SK-N-SH (cell line): ENCODE measurements at regions not wholly inside any gene's neighbourhood (a gene's known extent, or its start where the extent isn't known, plus 50 kb on each side); places are given as distances from the start of the nearest gene placed in this dataset.

Source experiments
- CTCF ChIA-PET: fragments of 300-600, 350-600 bp; formaldehyde crosslinking; extraction: SDS; loops from one replicate; lab custom pipeline; 2021; lab: Yijun Ruan, JAX
- POLR2A ChIA-PET: fragments of 350-600 bp; sonication (Branson Sonifier 250); formaldehyde crosslinking; extraction: SDS; loops from one replicate; lab custom pipeline; 2020; ENCODE audit warnings: antibody characterized with exemption, inconsistent platforms; lab: Yijun Ruan, JAX
- DNase-seq: peaks from one replicate; pipeline ENCODE4 v3.0.0; 2012
- H2AFZ ChIP-seq: fragments of 200-600 bp; sonication (generic); 2 replicates; pipeline ENCODE4 v1.8.1; 2016; ENCODE audit warnings: antibody characterized with exemption, mild to moderate bottlenecking, low read depth
- H3F3A ChIP-seq: fragments of 200-600 bp; sonication (generic); replicated peaks from 2 replicates; pipeline ENCODE3; 2016; ENCODE audit warnings: antibody characterized with exemption, mild to moderate bottlenecking; ENCODE audit not compliant: insufficient read depth
- H3K27ac ChIP-seq, 2 experiments: fragments of 200-500 bp in 1 of 2; fragments of 200-600 bp in 1 of 2; sonication (Bioruptor generic) in 1 of 2; sonication (generic), shearing (Covaris generic) in 1 of 2; 2 replicates each; pipeline versions ENCODE4 v1.5.1 to v1.6.1; 2014 to 2016; ENCODE audit warnings: low read depth in 2 of 2, inconsistent platforms in 1 of 2, low read length in 1 of 2, mild to moderate bottlenecking in 1 of 2, mixed read lengths in 1 of 2
- H3K27me3 ChIP-seq: fragments of 200-600 bp; sonication (generic), shearing (Covaris generic); 2 replicates; pipeline ENCODE4 v1.6.1; 2016; ENCODE audit warnings: mixed run types; ENCODE audit not compliant: insufficient read depth
- H3K36me3 ChIP-seq, 2 experiments: fragments of 200-500 bp in 1 of 2; fragments of 200-600 bp in 1 of 2; sonication (Bioruptor generic) in 1 of 2; sonication (generic) in 1 of 2; replicated peaks in 1 of 2; 2 replicates each; pipeline versions ENCODE3 to v1.5.1; 2014 to 2016; ENCODE audit warnings: low read length in 1 of 2, mild to moderate bottlenecking in 1 of 2; ENCODE audit not compliant: insufficient read depth in 2 of 2, control insufficient read depth in 1 of 2
- H3K4me1 ChIP-seq, 2 experiments: fragments of 200-500 bp in 1 of 2; fragments of 200-600 bp in 1 of 2; sonication (Bioruptor generic) in 1 of 2; sonication (generic), shearing (Covaris generic) in 1 of 2; 2 replicates each; pipeline versions ENCODE4 v1.5.1 to v1.6.1; 2014 to 2016; ENCODE audit warnings: low read depth in 1 of 2, low read length in 1 of 2, mixed run types in 1 of 2; ENCODE audit not compliant: insufficient read depth in 2 of 2, control insufficient read depth in 1 of 2
- H3K4me2 ChIP-seq: fragments of 200-600 bp; sonication (generic), shearing (Covaris generic); 2 replicates; pipeline ENCODE4 v1.6.1; 2017; ENCODE audit warnings: mixed run types
- H3K4me3 ChIP-seq, 2 experiments: fragments of 200-500 bp in 1 of 2; fragments of 200-600 bp in 1 of 2; sonication (Bioruptor generic) in 1 of 2; sonication (generic), shearing (Covaris generic) in 1 of 2; 2 replicates each; pipeline versions ENCODE4 v1.5.1 to v1.8.1; 2014 to 2016; ENCODE audit warnings: low read depth in 2 of 2, inconsistent platforms in 1 of 2, low read length in 1 of 2, mild to moderate bottlenecking in 1 of 2, mixed read lengths in 1 of 2, moderate library complexity in 1 of 2
- H3K79me2 ChIP-seq: fragments of 200-600 bp; sonication (generic); 2 replicates; pipeline ENCODE4 v1.8.1; 2017; ENCODE audit warnings: mild to moderate bottlenecking; ENCODE audit not compliant: insufficient read depth
- H3K9ac ChIP-seq: fragments of 200-600 bp; sonication (generic); 2 replicates; pipeline ENCODE4 v1.6.1; 2017; ENCODE audit warnings: mixed run types
- H3K9me2 ChIP-seq: fragments of 200-600 bp; sonication (generic); 2 replicates; pipeline ENCODE4 v1.6.1; 2017; ENCODE audit warnings: mixed run types
- H3K9me3 ChIP-seq: fragments of 200-600 bp; sonication (generic); 2 replicates; pipeline ENCODE4 v1.6.1; 2017; ENCODE audit warnings: mixed run types, mild to moderate bottlenecking, moderate library complexity
- H4K20me1 ChIP-seq: fragments of 200-600 bp; sonication (generic); 2 replicates; pipeline ENCODE4 v1.6.1; 2017; ENCODE audit warnings: mild to moderate bottlenecking, mixed run types; ENCODE audit not compliant: insufficient read depth
- CHD2 ChIP-seq: fragments of 150-350 bp; IDR thresholded peaks from 2 replicates; pipeline ENCODE4 v1.6.1; 2018; ENCODE audit warnings: low read length; ENCODE audit not compliant: partially characterized antibody
- ELF1 ChIP-seq: IDR thresholded peaks from 2 replicates; pipeline ENCODE4 v1.4.0; 2012
- EP300 ChIP-seq, 2 experiments: IDR thresholded peaks; 2 replicates each; pipeline versions ENCODE4 v1.4.0 to v1.6.1; 2012; ENCODE audit warnings: borderline replicate concordance in 1 of 2, low read depth in 1 of 2, low read length in 1 of 2
- FOSL2 ChIP-seq: IDR thresholded peaks from 2 replicates; pipeline ENCODE4 v1.4.0; 2012; ENCODE audit warnings: low read depth, mild to moderate bottlenecking, moderate library complexity, borderline replicate concordance
- FOXJ3 ChIP-seq: sonication (generic); formaldehyde crosslinking; IDR thresholded peaks from 2 replicates; pipeline ENCODE4 v1.5.1; 2020; ENCODE audit warnings: mild to moderate bottlenecking, missing genetic modification reagents
- GATA2 ChIP-seq: sonication (generic); formaldehyde crosslinking; IDR thresholded peaks from 2 replicates; pipeline ENCODE4 v1.5.0; 2020; ENCODE audit warnings: mild to moderate bottlenecking, missing genetic modification reagents
- MEF2A ChIP-seq: IDR thresholded peaks from 2 replicates; pipeline ENCODE4 v1.4.0; 2012; ENCODE audit warnings: low read depth, borderline replicate concordance
- MXI1 ChIP-seq: IDR thresholded peaks from 2 replicates; pipeline ENCODE4 v1.6.1; 2012; ENCODE audit warnings: mild to moderate bottlenecking, low read depth, low read length, improper control_type of control experiment
- NRF1 ChIP-seq: IDR thresholded peaks from 2 replicates; pipeline ENCODE4 v1.6.1; 2012; ENCODE audit warnings: low read depth, mild to moderate bottlenecking, low read length
- RAD21 ChIP-seq: IDR thresholded peaks from 2 replicates; pipeline ENCODE4 v1.6.1; 2012; ENCODE audit warnings: mild to moderate bottlenecking, low read length
- RCOR1 ChIP-seq: fragments of 150-350 bp; IDR thresholded peaks from 2 replicates; pipeline ENCODE4 v1.6.1; 2017; ENCODE audit warnings: antibody characterized with exemption, low read length
- RFX5 ChIP-seq: IDR thresholded peaks from 2 replicates; pipeline ENCODE4 v1.6.1; 2012; ENCODE audit warnings: mild to moderate bottlenecking, improper control_type of control experiment, low read length
- RXRA ChIP-seq: IDR thresholded peaks from 2 replicates; pipeline ENCODE4 v1.4.0; 2012; ENCODE audit warnings: low read depth, mild to moderate bottlenecking, borderline replicate concordance
- SIN3A ChIP-seq: IDR thresholded peaks from 2 replicates; pipeline ENCODE4 v1.6.1; 2012; ENCODE audit warnings: low read depth, mild to moderate bottlenecking, low read length, moderate library complexity, borderline replicate concordance
- SMC3 ChIP-seq: IDR thresholded peaks from 2 replicates; pipeline ENCODE4 v1.6.1; 2012; ENCODE audit warnings: low read depth, low read length, improper control_type of control experiment
- TAF1 ChIP-seq: IDR thresholded peaks from 2 replicates; pipeline ENCODE4 v1.6.1; 2012; ENCODE audit warnings: low read depth, mild to moderate bottlenecking, low read length, moderate library complexity, borderline replicate concordance
- USF2 ChIP-seq: fragments of 150-350 bp; IDR thresholded peaks from 2 replicates; pipeline ENCODE4 v1.6.1; 2017; ENCODE audit warnings: antibody characterized with exemption, low read length, low read depth, borderline replicate concordance
- YY1 ChIP-seq: IDR thresholded peaks from 2 replicates; pipeline ENCODE4 v1.4.0; 2012; ENCODE audit warnings: low read depth, mild to moderate bottlenecking
- WGBS: methylation state at CpG from one replicate; pipeline ENCODE4 v1.1.6; 2017; ENCODE audit warnings: low lambda C conversion rate; 5-methylcytosine and 5-hydroxymethylcytosine counted together
- TF ChIP-seq, protein P1 (sequence below): fragments of 200-600 bp; sonication (generic); IDR thresholded peaks from 2 replicates; pipeline ENCODE4 v1.6.1; 2017; ENCODE audit warnings: antibody characterized with exemption, mild to moderate bottlenecking, moderate library complexity
- TF ChIP-seq, protein P2 (sequence below): IDR thresholded peaks from 2 replicates; pipeline ENCODE4 v1.4.0; 2012; ENCODE audit warnings: low read depth, borderline replicate concordance

- Histone ChIP-seq H3K9me2 (no peaks in the 10 kb centered on the region), H3F3A (no peaks in the 10 kb centered on the region), H3K27me3 (no peaks in the 10 kb centered on the region; the same call in 1 of the 2 replicates), H3K4me3 (no peak overlapping the region), H3K27ac (no peak overlapping the region), H3K4me2 (no peak overlapping the region), H3K9me3 (no peaks in the 10 kb centered on the region), H3K9ac (no peak overlapping the region), H4K20me1 (no peaks in the 10 kb centered on the region), H2AFZ (no peak overlapping the region), H3K36me3 (no peaks in the 10 kb centered on the region), H3K79me2 (no peaks in the 10 kb centered on the region), H3K4me1 (no peaks in the 10 kb centered on the region)
- no peak for DNase-seq
- POLR2A ChIA-PET, result no interaction called here
- 72% methylated on average over 1 of the region's 1 CpG for WGBS
- CTCF ChIA-PET, result no interaction called here
- TF ChIP-seq, protein P1, sequence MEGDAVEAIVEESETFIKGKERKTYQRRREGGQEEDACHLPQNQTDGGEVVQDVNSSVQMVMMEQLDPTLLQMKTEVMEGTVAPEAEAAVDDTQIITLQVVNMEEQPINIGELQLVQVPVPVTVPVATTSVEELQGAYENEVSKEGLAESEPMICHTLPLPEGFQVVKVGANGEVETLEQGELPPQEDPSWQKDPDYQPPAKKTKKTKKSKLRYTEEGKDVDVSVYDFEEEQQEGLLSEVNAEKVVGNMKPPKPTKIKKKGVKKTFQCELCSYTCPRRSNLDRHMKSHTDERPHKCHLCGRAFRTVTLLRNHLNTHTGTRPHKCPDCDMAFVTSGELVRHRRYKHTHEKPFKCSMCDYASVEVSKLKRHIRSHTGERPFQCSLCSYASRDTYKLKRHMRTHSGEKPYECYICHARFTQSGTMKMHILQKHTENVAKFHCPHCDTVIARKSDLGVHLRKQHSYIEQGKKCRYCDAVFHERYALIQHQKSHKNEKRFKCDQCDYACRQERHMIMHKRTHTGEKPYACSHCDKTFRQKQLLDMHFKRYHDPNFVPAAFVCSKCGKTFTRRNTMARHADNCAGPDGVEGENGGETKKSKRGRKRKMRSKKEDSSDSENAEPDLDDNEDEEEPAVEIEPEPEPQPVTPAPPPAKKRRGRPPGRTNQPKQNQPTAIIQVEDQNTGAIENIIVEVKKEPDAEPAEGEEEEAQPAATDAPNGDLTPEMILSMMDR, result no peak
- no peak for TF ChIP-seq MEF2A
- TF ChIP-seq, protein P2, sequence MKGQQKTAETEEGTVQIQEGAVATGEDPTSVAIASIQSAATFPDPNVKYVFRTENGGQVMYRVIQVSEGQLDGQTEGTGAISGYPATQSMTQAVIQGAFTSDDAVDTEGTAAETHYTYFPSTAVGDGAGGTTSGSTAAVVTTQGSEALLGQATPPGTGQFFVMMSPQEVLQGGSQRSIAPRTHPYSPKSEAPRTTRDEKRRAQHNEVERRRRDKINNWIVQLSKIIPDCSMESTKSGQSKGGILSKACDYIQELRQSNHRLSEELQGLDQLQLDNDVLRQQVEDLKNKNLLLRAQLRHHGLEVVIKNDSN, result no peak
- TF ChIP-seq ELF1, result no peak
- TF ChIP-seq SIN3A, result no peak
- no peak for TF ChIP-seq FOXJ3 (CRISPR knock-in tag)
- TF ChIP-seq EP300 (IDR thresholded peaks at IDR 0.05; ENCODE audit: borderline replicate concordance in 1 of 2, low read depth in 1 of 2, low read length in 1 of 2), result no peak
- TF ChIP-seq USF2, result no peak
- no peak for TF ChIP-seq GATA2 (CRISPR knock-in tag)
- TF ChIP-seq RAD21, result no peak
- no peak for TF ChIP-seq RXRA
- no peak for TF ChIP-seq YY1
- TF ChIP-seq FOSL2, result no peak
- no peak for TF ChIP-seq CHD2
- TF ChIP-seq TAF1, result no peak
- no peak for TF ChIP-seq MXI1
- TF ChIP-seq NRF1, result no peak
- TF ChIP-seq RFX5, result no peak
- TF ChIP-seq SMC3, result no peak
- no peak for TF ChIP-seq RCOR1
Measured at GRCh38 chr9:78406146-78406545, 109.2 kb downstream of the PSAT1 start.
